ENCODE measurements at regions not wholly inside any gene's neighbourhood (a gene's known extent, or its start where the extent isn't known, plus 50 kb on each side); places are given as distances from the start of the nearest gene placed in this dataset.

DNA sequence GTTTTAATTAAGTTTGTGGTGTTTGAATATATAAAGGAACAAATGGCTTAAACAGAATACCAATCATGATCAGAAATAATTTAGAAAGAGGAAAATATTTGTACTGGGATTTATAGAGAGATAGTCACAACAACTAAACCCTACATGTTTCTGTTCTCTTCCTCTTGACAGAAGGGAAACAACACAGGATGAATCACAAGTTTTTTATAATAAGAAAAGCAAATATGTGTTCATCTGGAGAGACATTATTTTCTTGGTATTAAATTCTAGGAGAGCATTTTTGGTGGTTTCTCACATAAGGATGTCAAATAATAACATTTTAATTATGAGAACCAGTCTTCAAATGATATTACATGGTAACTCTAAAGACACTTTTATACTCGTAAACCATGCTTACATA, 232.9 kb upstream of the PKP2 start:
- TF ChIP-seq POLR2A (IDR thresholded peaks at IDR 0.05) = no peak
- TF ChIP-seq, protein P1, sequence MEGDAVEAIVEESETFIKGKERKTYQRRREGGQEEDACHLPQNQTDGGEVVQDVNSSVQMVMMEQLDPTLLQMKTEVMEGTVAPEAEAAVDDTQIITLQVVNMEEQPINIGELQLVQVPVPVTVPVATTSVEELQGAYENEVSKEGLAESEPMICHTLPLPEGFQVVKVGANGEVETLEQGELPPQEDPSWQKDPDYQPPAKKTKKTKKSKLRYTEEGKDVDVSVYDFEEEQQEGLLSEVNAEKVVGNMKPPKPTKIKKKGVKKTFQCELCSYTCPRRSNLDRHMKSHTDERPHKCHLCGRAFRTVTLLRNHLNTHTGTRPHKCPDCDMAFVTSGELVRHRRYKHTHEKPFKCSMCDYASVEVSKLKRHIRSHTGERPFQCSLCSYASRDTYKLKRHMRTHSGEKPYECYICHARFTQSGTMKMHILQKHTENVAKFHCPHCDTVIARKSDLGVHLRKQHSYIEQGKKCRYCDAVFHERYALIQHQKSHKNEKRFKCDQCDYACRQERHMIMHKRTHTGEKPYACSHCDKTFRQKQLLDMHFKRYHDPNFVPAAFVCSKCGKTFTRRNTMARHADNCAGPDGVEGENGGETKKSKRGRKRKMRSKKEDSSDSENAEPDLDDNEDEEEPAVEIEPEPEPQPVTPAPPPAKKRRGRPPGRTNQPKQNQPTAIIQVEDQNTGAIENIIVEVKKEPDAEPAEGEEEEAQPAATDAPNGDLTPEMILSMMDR (IDR thresholded peaks at IDR 0.05) = no peak

All from suprapubic skin (tissue), 3 donors.